NCI-H1694 (cell line): ENCODE measurements at regions not wholly inside any gene's neighbourhood (a gene's known extent, or its start where the extent isn't known, plus 50 kb on each side); places are given as distances from the start of the nearest gene placed in this dataset.

Experiments
- DNase-seq: peaks from one replicate; lab custom pipeline; 2025; lab: John Stamatoyannopoulos, UW

DNA sequence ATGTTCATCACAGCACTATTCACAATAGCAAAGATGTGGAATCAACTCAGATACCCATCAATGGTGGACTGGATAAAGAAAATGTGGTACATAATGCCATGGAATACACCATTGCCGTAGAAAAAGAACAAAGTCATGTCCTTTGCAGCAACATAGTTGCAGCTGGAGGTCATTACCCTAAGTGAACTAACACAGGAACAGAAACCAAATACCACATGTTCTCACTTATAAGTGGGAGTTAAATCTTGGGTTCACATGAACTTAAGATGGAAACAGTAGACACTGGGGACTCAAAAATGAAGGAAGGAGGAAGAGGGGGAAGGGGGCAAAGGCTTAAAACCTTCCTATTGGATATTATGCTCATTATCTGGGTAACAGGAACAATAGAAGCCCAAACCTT is 228.1 kb upstream of the RAB6C start:
- no peak for DNase-seq

GRCh38 chr2:129752176-129752575 is 227.3 kb upstream of the RAB6C start:
- DNase-seq, result no peak

- no peak for DNase-seq
Measured at GRCh38 chr2:129752686-129753085, 226.8 kb upstream of the RAB6C start.

GRCh38 chr2:129753261-129753660 is 226.2 kb upstream of the RAB6C start:
- DNase-seq, result no peak

DNA sequence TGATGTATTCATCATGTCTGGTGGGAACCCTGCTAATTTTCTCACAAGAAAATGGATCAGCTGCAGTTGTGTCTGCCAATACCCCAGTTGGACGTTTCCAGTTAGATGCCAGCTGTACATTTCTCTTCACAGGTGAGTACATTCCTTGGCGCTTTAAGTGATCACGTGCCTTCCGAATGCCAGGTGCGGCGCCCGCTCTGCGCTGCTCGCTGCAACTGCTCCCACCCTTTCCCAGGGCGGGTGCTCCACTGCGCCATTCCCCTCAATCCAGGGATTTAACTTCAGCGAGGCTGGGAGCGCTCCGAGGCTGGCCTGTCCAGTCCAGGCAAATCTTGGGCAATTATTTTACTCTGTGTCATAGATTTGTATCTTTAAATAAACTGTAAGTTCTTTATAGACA is 225.0 kb upstream of the RAB6C start:
- DNase-seq, result no peak

- DNase-seq, result no peak
Measured at GRCh38 chr2:129754831-129755230, 224.6 kb upstream of the RAB6C start.

- DNase-seq, result no peak
Measured at GRCh38 chr2:129755786-129756185, 223.7 kb upstream of the RAB6C start.

GRCh38 chr2:129756276-129756675 is 223.2 kb upstream of the RAB6C start:
- no peak for DNase-seq

- no peak for DNase-seq
Measured at GRCh38 chr2:129757366-129757914, 222.0 kb upstream of the RAB6C start.

- no peak for DNase-seq
Measured at GRCh38 chr2:129757915-129758783, 221.3 kb upstream of the RAB6C start.

- no peak for DNase-seq
Measured at GRCh38 chr2:129758784-129759471, 220.5 kb upstream of the RAB6C start.

DNA sequence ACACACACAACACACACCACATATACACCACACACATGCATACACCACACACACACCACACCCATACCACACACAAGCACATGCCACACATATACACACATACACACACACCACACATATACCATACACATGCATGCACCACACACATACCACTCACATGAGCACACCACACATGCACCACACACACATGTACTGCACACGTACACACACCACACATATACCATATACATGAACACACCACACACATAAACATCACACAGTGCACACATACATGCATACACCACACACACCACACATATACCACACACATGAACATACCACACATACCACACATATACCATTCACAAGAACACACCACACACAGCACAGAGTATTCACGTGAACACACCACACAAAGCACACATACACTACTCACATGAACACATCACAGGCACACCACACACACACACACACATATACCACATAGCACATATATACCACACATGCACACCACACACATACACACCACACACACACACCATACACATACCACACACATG is 219.9 kb upstream of the RAB6C start:
- no peak for DNase-seq

DNA sequence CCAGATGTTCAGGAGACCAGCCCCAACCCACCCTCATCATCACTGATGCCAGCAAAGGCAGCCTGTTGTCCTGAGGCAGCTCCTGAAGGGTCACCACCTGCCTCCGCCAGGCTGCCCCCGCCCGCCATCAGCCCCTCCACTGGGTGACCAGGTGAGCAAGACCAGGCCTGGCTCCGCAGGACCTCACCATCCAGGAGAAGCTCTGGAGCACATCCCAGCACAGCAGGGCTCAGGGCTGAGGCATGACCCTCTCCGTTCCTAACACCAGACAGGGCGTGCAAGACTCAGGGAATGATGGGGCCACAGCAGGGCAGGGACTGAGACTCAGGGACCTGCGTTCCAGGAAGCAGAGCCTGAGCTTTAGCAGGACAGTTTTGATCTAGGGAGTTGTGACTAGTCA is 218.8 kb upstream of the RAB6C start:
- no peak for DNase-seq

DNA sequence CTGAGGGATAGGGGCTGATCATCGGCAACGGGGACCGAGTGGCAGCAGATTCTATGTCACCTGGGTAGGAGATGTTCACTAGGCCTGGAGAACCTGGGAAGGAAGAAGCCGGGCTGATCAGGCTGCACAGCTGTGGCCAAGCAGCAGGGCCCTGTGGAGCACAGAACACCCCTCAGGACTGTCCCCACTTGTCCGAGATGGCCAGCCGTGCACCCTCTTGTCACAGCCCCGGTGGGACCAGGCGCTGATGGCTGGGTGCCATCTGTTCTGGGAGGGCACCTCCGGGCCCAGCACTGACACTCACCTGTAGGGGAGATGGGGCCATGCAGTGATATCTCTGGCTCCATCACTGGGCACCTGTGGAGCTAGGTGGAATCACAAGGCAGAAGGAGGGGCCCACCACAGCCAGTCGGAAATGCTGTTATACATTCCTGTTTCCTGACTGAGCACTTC is 217.9 kb upstream of the RAB6C start:
- no peak for DNase-seq

- DNase-seq, result no peak
Measured at GRCh38 chr2:129762386-129763189, 216.9 kb upstream of the RAB6C start.

DNA sequence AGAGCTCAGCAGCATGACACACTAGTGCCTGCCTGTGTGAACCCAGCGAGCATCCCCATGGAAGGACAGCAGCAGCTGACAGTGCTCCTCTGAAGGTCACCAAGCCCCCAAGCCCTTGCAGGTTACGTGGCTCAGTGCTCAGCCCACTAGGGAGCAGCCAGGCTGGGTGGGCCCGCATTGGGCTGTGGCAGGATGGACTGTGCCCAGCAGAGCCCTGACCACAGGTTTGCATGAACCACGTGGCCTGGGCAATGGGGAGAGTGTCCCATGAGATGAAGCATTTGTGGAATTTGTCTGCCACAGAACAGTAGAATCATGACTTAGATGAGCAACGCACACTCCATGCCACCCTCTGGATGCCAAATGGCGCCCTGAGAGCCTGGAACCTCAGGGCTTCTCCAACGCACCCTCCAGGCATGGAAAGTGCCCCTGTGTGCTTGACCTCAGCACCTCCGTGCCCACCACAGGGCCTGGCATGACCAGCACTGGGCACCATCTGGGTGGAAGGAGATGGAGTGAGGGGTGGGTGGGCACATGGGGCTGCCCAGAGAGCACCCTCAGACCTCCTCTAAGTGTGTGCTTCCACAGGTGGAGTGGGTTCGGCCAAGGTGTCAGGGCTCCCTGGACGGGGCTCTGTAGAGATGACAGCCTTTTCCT is 216.1 kb upstream of the RAB6C start:
- DNase-seq, result no peak

- no peak for DNase-seq
Measured at GRCh38 chr2:129763966-129764365, 215.5 kb upstream of the RAB6C start.

GRCh38 chr2:129764376-129765325 is 214.8 kb upstream of the RAB6C start:
- DNase-seq, result no peak

DNA sequence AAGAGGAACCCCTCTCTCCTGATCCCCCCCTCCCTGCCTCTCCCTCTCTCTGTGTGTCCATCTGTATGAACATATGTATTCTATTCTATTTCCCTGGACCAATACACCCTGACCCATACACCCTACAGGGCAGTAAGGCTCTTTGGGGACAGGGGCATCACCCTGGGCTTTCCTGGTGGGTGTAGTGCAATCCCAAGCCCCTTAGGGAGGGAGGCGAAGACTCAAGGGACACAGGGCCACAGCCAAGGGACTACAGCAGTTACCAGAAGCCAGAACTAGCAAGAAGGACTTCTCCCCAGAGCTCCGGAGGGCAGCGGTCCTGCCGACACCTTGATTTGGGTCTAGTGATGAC is 214.2 kb upstream of the RAB6C start:
- DNase-seq, result no peak

GRCh38 chr2:129765678-129766351 is 213.7 kb upstream of the RAB6C start:
- no peak for DNase-seq
